ENCODE measurements at regions not wholly inside any gene's neighbourhood (a gene's known extent, or its start where the extent isn't known, plus 50 kb on each side); places are given as distances from the start of the nearest gene placed in this dataset.

DNA sequence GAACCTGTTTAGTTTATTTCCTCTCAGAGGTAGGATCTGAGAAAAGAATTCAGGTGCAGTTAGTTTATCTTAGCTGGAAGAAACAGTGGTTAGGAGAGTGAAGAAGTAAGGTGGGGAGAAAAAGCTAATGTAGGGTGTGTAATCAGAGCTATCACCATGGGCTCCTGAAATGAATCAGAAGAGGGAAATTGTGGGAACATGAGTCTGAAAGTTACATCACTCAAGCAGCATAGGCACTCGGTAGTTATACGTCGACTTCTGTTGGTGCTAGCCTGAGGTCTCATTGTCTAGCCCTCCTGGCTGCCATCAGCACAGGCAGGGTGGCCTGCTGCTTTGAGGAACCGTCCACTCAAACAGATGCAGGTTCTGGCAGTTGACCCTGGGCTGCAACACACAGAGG is 56.7 kb upstream of the NPR3 start:
- peaks cover 0 to 2% of the 10 kb centered on the region in 2 donors for H3K27me3 Mint-ChIP-seq
- no peaks in the 10 kb centered on the region for H3K4me1 Mint-ChIP-seq (ENCODE audit: low read depth in 2 of 2)
- H3K4me3 Mint-ChIP-seq: no peak overlapping the region
- DNase-seq (ENCODE audit: low spot score): no peak
- ATAC-seq: peak in 1 of 2 donors; percentile 50
- peaks cover 6% of the 10 kb centered on the region for H3K36me3 Mint-ChIP-seq
- H3K9me3 Mint-ChIP-seq: peaks cover 6% of the 10 kb centered on the region
- H3K27ac Mint-ChIP-seq: no peak overlapping the region

Measured in natural killer cell treated with Interleukin-12 subunit alpha and Interleukin-12 subunit beta and Interleukin-15 and Interleukin-18, amount 100 ng/mL, for 72 hours (primary cell).